ENCODE measurements at regions not wholly inside any gene's neighbourhood (a gene's known extent, or its start where the extent isn't known, plus 50 kb on each side); places are given as distances from the start of the nearest gene placed in this dataset.

- TF ChIP-seq, protein P1, sequence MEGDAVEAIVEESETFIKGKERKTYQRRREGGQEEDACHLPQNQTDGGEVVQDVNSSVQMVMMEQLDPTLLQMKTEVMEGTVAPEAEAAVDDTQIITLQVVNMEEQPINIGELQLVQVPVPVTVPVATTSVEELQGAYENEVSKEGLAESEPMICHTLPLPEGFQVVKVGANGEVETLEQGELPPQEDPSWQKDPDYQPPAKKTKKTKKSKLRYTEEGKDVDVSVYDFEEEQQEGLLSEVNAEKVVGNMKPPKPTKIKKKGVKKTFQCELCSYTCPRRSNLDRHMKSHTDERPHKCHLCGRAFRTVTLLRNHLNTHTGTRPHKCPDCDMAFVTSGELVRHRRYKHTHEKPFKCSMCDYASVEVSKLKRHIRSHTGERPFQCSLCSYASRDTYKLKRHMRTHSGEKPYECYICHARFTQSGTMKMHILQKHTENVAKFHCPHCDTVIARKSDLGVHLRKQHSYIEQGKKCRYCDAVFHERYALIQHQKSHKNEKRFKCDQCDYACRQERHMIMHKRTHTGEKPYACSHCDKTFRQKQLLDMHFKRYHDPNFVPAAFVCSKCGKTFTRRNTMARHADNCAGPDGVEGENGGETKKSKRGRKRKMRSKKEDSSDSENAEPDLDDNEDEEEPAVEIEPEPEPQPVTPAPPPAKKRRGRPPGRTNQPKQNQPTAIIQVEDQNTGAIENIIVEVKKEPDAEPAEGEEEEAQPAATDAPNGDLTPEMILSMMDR (IDR thresholded peaks at IDR 0.05; ENCODE audit: insufficient read depth, low read length) = no peak
- no peak for TF ChIP-seq POLR2AphosphoS5 (IDR thresholded peaks at IDR 0.05; ENCODE audit: low read depth)
Observed at GRCh38 chr5:34603378-34603777, 52.8 kb upstream of the RAI14 start.

Measured in HL-60 (cell line).